Midbrain (tissue), 1 donor: ENCODE measurements at regions not wholly inside any gene's neighbourhood (a gene's known extent, or its start where the extent isn't known, plus 50 kb on each side); places are given as distances from the start of the nearest gene placed in this dataset.

Source experiments
- DNase-seq: peaks from one replicate; lab custom pipeline; 2025; lab: John Stamatoyannopoulos, UW

DNA sequence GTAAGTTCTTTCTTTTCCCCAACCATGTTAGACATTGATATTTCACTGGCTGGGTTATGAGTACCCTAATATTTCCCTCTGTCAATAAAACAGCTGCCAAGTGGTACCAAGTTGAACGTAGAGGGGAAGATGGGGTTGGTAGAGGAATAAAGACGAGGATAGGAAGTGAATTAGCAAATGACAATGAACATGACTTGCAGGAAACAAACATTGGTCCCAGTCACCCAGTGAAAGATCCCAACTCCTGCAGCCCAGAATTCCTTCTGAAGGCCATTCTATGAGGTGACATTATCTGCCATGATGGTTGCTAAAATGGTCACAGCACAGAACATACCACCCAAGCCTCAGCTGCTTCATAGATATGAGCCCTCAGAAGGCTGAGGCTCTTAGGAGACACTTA is 159.0 kb upstream of the CTNNB1 start:
- DNase-seq = no peak

DNA sequence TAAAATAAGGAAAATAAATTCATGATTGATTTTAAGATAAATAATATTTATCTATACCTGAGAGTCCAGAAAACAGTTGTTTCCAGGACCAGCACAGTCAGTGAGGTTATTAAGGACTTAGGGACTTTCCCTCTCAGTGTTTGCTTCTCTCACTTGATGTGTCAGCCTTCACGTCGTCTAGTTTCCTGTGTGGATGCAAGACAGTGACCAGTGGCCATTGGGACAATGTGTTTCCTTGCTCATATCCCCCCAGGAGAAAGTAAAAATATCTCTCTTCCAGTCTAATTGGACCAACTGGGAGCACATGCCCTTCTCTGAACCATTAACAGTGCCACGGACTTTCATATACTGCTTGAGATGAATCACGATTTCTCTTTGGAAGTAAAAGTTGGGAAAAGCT is 157.8 kb upstream of the CTNNB1 start:
- no peak for DNase-seq

DNA sequence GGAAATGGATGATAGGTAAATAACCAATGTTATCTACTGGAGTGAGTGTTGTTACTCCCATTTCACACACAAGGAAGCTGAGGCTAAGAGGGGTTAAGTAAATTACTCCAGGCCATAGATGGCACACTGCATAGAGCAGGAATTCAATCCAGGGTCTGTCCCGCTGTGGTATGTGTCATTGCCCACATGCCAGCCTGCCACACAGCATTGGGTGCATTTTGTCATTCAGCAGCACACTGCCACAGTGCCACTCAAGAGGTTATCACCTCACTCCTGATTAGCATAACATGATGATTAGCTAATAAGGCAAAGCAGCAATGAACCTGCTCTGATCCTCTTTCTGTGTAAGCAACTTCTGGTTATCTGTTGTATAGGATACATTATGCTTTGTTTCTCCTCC is 157.4 kb upstream of the CTNNB1 start:
- no peak for DNase-seq

DNA sequence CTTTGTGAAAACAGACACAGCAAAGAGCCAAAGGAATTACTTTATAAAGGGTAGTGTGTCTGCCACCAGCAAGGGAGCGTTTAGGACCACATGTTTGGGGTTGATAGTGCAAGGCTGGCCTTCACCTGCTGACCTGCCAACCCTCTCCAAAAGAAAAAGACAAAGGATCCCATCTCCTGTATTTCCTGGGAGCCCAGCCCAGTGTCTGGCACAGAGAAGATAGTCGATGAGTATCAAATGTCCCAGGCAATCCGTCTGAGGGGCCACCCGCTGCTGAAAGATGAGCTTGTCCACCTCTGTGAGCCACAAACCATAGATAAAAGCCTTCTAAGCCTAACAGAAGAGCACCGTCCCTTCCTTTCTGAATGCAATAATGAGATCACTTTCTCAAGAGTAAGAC is 154.8 kb upstream of the CTNNB1 start:
- no peak for DNase-seq

DNA sequence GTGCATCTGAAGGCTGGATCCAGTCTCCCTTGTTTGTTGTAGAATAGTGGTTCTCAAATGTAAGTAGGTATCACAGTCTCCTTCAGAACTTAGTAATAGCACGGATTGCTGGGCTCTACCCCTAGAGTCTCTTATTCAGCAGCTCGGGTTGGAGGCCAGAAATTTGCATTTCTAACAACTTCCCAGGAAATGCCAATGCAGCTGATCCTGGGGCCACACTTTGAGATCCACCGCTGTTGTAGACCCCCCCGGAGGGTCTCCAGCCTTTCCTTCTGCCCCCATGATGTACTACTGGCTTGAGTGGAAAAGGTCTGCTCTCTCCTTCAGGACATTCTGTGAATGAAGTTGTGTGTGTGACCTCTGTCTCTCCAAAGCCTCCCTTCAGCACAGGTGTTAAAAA is 153.8 kb upstream of the CTNNB1 start:
- no peak for DNase-seq

DNA sequence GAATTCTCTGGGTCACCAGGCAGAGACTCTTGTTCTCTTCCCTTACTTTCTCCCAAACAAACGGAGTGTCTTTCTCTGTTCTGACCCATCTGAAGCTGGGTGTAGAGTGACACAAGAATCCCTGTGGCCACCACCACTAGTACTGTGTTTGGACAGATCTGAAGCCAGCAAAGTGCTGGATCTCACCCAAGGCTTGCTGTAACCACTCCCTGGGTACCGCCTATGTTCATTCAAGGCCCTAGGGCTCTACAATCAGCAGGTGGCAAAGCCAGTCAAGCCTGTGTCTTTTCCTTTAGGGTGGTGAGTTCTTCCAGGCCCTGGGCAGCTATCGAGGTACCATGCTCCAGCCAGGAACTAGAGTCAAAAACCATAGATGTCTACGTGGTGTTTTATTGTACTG is 149.2 kb upstream of the CTNNB1 start:
- DNase-seq = no peak

DNA sequence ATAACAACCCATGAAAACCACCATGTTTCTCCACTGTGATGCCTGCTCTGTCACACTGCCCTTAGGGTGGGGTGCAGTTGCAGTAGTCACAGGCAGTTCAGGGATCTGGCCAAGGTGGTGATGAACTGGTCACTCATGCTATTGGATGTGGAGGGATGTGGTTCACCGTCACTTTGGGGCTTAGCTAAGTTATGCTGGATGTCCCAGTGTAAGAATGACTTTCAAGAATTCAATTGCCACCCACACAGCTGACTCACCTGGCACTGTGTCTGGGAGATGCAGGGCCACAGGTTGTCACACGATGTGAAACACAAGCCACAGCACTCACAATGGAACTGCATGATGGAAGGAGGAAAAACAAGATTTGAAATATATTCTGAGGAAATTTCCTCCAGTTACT is 146.1 kb upstream of the CTNNB1 start:
- no peak for DNase-seq

DNA sequence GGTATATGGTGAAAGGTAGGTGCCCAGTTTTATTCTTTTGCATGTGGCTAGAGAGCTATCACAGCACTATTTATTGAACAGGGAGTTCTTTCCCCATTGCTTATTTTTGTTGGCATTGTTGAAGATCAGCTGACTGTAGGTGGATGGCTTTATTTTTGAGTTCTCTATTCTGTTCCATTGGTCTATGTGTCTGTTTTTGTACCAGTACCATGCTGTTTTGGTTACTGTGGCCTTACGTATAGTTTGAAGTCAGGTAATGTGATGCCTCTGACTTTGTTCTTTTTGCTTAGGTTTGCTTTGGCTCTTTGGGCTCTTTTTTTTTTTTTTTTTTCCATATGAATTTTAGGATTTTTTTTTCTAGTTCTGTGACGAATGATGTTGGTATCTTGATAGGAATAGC is 139.2 kb upstream of the CTNNB1 start:
- no peak for DNase-seq

DNA sequence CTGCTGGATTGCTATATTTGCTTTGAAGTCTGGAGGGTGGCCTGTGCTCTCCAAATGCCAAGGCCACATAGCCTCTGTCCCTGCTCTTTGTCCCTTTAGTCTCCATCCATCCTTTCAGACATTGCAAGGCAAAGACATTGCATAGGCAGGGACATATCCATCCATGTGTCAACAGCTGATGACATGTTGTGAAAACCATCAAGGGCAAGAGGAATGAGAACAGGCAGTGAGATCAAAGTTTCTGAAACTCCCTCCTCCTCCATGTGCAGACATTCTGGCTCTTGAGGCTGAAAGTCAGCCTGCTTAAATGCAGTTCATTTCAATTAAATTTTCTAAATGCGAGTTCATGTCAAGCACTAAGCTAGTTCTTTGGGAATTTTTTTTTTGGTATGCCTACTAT is 135.2 kb upstream of the CTNNB1 start:
- DNase-seq = no peak

DNA sequence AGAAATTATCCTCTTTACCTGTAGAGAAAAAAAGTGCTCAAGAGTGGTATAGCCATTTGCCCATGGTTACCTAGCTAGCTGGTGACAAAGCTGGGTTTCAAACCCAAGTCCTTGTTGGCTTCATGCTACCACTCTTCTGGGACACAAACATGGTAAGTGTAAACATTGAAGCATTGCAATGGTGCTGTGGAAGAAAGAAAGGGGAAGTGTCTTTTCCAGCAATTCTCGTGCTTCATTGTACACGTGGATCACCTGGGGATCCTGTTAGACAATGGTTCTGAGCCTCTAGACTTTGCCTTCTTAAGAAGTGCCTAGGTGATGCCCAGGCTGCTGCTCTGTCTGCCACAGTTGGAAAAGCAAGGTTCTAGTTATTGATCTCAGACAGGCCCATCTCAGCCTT is 134.8 kb upstream of the CTNNB1 start:
- no peak for DNase-seq

DNA sequence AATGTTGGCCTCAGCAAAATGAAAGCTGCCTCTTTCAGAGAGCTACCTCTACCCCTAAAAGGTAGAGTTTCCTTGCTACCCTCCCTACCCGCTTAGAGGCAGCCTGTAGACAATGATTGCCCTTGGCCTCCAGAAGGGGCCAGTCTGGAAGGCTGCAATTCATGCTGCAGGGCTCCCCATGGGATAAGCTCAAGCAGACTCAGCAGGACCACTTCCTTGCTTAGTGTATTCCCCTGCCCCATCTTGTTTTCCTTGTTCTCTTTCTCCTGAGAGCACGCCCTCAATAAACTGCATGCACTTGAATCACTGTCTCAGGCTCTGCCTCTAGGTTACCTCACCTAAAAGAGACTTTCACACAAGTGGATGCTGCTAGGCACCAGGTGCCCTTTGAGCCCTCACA is 134.0 kb upstream of the CTNNB1 start:
- no peak for DNase-seq

DNA sequence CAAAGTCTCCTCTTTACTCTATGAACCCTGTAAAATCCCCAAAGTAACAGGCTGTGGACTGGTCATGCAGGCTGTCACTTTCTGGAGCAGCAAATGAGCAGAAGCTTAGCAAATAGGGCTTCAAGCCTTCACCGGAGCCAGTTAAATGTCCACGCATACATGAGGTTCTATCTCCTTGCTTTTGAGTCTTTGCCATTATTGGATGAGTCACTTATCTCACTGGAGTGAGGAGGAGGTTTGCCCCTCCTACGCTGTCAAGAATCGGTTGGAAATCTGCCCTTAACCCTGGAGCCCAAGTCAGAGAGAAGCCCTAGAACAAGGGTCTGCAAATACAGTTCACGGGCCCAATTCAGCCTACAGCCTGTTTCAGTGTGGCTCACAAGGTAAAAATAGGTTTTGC is 126.1 kb upstream of the CTNNB1 start:
- no peak for DNase-seq

DNA sequence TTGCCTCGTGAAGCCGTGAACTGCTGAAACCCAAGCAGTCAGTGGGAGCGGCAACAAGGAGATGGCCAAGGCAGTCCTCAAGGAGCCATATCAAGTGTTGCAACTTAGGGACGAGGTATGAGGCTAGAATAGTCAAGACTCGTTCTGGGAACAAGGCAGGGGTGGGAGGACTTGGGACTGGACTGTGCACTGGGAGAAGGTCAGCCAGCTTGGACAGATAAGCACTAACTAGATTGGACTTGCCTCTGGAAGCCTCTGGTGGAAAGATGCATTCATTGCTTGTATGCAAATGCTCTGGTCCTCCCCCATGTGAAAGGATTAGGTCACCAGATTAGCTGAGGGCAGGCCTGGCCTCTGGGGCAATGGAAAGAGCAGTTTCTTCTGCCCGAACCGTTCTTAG is 123.3 kb upstream of the CTNNB1 start:
- no peak for DNase-seq

DNA sequence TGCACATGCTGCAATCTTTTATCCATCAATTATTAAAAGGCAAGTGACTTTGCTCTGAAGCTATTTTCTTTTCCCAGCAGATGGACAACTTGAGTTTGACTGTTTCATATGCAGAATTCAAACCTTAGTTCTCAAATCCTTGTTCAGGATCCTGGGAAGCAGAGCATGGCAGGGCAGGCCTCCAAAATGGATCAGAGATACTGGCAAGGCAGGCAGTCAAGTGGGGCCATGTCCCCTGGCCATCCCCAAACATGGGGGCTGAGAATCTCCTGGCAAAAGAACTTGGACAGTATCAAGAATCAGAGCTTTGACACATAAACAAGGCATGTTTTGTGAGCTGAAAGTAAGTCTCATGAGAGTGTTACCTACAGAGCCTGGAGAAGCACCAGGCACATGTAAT is 122.9 kb upstream of the CTNNB1 start:
- DNase-seq = no peak

DNA sequence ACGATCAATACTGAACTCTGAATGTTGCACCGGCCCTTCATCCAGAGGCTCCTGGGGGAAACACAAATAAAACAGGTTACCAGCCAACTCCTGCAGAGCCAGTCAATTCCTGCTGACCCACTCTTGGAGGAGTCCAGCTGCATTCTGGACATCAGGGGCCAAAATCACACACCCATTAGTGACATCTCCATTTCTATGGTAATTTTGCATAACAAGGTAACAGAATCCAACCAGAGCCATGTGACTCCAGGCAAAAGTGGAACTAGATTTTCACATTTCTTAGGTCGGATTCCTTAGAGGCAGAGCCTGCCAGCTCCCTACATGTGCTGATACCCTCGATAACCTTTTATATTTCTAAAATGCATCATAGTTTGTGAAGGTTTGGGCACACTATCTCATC is 119.2 kb upstream of the CTNNB1 start:
- DNase-seq = no peak

DNA sequence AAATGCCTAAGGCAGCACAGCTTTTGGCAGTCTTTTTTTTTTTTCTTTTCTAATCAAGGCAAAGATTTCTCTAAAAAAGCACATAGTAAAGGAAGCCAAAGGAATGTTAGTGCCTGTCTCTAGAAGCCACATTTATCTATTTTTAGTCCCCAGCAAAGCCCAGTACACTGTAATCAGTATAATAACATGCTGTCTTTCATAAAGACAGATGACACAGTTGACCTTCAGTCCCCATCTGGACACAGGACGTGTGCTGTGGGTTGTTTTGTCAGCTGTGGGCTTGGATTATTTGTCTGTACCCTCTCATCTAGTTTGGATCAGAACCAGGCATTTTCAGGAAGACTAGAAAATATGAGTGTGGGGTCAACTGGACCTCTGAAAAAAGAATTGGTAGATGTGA is 110.4 kb upstream of the CTNNB1 start:
- DNase-seq = no peak

DNA sequence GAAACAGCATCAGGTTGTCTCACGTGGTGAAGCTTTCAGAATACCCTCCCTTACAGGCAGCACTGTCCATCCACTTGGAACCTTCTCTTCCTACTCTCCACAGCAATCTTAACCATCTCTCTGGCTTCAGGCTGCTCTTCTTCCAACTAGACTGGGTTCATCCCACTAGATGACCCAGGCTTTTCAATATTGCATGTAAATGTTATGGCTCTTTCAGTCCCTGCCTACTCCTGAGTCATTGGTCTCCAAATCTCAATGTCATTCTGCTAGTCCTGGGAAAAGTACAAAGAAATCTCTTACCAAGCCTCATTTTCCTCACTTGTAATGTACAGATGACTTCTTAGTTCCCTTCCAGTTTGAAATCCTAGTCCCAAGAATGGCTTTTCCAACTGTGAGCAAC is 109.7 kb upstream of the CTNNB1 start:
- no peak for DNase-seq

DNA sequence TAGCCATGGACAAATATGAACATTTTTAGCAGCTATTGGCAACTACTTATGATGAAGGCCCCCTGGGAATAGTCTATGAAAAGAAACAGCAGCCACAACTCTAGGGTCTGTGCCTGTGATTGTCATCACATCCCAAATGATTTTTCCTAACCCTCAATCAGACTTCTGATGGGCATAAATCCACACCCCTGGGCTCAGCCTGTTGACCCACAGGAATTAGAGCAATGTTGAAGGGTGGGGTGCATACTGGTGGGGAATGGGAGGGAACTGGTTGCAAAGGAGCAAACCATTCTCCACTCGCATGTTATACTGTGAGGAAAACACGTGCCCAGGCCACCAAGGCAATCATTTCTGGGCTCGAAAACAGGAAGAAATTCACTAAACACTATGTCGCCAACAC is 106.5 kb upstream of the CTNNB1 start:
- no peak for DNase-seq

DNA sequence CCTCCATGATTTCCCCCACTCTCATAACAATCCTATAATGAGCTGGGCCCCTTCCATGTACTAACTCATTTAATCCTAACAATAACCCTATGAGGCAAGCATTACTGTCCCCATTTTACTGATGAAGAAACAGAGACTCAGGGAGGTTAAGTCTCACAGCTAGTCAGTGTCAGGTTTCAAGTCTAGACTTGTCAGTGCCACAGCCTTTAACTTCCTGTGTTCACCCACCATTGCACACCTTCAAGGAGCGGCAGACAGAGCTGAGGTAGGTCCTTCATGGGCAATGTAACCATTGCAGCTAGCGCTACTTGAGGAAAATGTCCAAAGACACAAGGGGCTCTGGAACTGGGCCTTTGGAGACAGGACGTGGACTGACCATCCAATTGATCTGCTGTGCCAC is 105.8 kb upstream of the CTNNB1 start:
- no peak for DNase-seq

DNA sequence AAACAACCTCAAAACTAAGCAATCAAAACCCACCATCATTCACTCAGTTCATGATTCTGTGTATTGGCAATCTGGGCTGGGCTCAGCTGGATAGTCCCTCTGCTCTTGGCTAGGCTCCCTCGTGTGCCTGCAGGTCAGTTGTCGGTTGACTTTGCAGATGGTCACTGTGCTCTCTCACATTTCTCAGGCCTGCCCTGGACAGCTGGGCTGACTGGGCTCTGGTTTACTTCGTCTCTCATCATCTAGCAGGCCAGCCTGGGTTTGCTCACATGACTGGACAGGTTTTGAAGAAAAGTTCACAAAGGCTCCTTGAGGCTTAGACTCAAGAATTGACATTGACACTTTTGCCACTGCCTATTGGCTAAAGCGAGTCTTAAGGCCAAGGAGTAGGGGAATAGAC is 105.0 kb upstream of the CTNNB1 start:
- no peak for DNase-seq

DNA sequence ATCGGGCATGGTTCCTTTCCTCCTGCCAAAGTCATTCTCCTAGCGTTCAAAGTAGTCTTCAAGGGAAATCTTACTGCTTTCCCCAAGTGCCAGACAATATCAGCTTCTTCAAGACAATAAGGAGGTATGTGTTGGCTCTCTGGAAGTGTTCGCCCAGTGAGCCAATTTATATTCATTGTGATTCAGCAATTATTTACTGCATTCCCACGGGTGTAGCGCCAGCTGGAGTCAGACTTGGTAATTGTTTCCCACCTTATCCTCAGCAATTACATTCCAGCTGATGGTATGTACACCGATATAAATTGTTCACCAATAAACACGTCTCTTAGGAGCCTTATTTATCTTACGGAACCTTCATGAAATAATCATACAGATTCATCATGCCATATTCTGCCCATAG is 103.6 kb upstream of the CTNNB1 start:
- no peak for DNase-seq

DNA sequence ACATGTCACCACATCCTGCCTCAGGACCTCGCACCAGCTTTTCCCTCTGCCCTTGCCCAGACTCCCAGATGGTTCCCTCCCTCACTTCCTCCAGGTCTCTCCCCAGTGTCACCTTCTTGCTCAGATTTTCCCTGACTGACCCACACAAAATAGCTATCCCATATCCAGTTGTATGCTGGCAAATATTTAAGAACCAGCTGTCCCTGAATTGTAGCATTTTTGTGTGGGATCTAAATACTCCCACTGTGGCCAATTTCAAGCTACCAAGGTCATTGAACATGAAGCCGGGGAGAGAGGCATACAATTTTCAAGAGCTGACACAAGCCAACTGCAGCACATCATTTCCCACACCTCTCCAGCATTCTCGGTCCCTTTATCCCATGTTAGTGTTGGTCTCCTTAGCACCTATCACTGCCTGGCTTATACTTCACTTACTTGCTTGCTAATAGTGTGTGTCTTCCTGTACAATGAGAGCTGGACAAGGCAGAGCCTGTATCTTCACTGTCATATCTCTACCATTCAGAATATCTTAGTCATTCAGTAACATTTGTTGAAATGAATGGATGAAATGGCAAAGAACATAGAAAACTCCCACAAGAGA is 101.3 kb upstream of the CTNNB1 start:
- DNase-seq = no peak

DNA sequence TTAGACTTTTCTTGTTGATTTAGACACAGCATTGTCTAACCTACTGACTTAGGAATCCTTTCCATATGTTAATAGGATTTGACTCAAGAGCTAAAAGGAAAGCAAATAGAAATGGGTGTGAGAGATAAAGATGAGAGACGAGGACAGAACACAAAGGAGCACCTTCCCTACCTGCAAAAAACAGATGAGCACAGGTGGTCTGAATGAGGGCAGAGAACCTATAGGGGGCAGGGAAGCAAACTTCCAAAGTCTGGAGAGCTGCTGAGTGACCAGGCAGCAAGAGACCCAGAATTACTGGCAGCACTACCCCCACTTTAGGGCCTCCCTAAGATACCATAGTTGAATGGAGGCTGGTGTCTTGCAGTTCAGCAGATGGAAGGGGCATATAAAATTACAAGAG is 98.1 kb upstream of the CTNNB1 start:
- no peak for DNase-seq

DNA sequence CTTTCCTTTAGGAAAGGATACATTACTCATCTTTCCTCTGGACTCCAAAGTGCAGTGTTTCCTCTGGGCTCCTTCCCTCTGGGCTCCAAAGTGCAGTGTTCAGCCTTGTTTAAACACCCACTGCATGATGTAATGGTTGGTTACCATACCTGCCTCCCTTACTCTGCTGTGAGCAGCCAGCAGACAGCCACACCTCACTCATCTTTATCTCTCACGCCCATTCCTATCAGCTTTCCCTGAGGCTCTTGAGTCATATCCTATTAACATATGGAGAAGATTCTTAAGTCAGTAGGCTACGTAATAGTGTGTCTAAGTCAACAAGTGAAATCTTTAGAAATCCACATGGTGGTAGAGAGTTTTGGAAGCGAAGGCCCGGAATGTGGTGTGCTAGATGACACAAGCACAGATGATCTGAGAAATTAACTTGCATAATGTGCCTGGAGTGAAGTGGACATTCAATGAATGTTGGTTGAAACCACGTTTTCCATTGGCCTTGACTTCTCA is 97.2 kb upstream of the CTNNB1 start:
- DNase-seq = no peak

DNA sequence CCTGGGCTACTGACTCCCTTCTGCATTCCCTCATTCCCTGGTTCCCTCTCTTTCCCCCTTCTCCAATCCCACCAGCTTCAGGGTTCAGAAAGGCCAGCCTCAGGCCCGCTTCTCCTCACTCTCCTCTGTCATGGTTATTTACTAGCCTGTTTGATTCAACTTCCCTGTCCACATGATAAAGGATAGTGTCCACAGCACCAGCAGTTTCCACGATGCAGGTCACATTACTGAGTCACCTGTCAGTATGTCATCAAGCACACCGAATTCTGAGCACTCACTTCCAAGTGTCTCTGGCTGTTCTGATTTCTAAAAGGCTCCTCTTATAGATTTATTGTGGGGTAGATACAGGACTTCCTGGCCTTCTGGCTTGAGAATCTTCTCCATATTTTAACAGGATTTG is 96.6 kb upstream of the CTNNB1 start:
- DNase-seq = no peak
